Mammary epithelial cell (primary cell): ENCODE measurements at regions not wholly inside any gene's neighbourhood (a gene's known extent, or its start where the extent isn't known, plus 50 kb on each side); places are given as distances from the start of the nearest gene placed in this dataset.

ENCODE experiments used
- CTCF ChIP-seq, 2 donors: IDR thresholded peaks in 1 of 2; conservative IDR thresholded peaks in 1 of 2; 2 replicates each; pipeline ENCODE4 v1.5.1; 2011 to 2012; ENCODE audit warnings: inconsistent platforms in 2 of 2, low read length in 2 of 2, mild to moderate bottlenecking in 2 of 2, control low read depth in 1 of 2, low read depth in 1 of 2; ENCODE audit not compliant: insufficient read depth in 1 of 2; ENCODE audit errors: extremely low read depth in 1 of 2
- EZH2 ChIP-seq: IDR thresholded peaks from 2 replicates; pipeline ENCODE4 v1.6.1; 2012; ENCODE audit warnings: low read length, inconsistent platforms, borderline replicate concordance

DNA sequence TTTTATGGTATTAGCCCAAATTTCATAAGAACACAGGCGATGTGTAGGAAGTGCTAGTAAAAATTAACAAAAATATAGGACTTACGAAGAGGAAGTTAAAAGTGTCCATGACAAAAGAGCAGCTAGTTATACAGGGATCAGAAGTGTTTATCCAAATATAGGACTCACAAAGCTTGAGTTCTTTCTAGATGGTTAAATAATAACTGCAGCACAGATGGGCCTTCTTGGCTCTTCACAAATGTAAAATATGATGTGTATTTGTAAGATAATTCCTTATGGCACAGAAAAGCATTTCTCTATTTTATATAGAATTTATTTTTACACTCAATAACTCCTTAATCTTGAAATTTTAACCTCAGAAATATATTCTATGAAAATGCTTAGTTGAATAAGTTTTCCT is 100.9 kb upstream of the SPHKAP start:
- TF ChIP-seq CTCF (conservative IDR thresholded peaks at IDR 0.05 in 1 of 2, IDR thresholded peaks at IDR 0.05 in 1 of 2; ENCODE audit: extremely low read depth in 1 of 2, insufficient read depth in 1 of 2, low read depth in 1 of 2, low read length in 2 of 2) (no peak), EZH2 (no peak)
